HG03558 (cell line): ENCODE measurements at regions not wholly inside any gene's neighbourhood (a gene's known extent, or its start where the extent isn't known, plus 50 kb on each side); places are given as distances from the start of the nearest gene placed in this dataset.
A peak's percentile ranks its signal among the peaks of the same experiment; 100 is the strongest.

Source experiments
- ATAC-seq: cut with Tn5 transposase; IDR thresholded peaks from one replicate; pipeline ENCODE4 v1.9.1; 2021; ENCODE audit warnings: moderate number of reproducible peaks; ENCODE audit not compliant: unreplicated experiment; ENCODE audit errors: extremely low read depth

- no peak for ATAC-seq
Measured at GRCh38 chr11:95299078-95299679, 68.2 kb upstream of the SESN3 start.

- ATAC-seq = no peak
Measured at GRCh38 chr11:95297680-95298452, 66.9 kb upstream of the SESN3 start.

- ATAC-seq = peak; percentile 67
Measured at GRCh38 chr11:95296621-95297025, 65.6 kb upstream of the SESN3 start.

- no peak for ATAC-seq
Measured at GRCh38 chr11:95296165-95296564, 65.2 kb upstream of the SESN3 start.

GRCh38 chr11:95295382-95296149, 64.6 kb upstream of the SESN3 start:
- ATAC-seq = no peak

- ATAC-seq = no peak
Measured at GRCh38 chr11:95294701-95295100, 63.7 kb upstream of the SESN3 start.

GRCh38 chr11:95293116-95293515, 62.1 kb upstream of the SESN3 start:
- ATAC-seq = no peak

- ATAC-seq = no peak
Measured at GRCh38 chr11:95291946-95292345, 60.9 kb upstream of the SESN3 start.

GRCh38 chr11:95289378-95290101, 58.5 kb upstream of the SESN3 start:
- ATAC-seq = no peak

GRCh38 chr11:95284057-95285052, 53.4 kb upstream of the SESN3 start:
- no peak for ATAC-seq

GRCh38 chr11:95283650-95284049, 52.6 kb upstream of the SESN3 start:
- ATAC-seq = no peak

- no peak for ATAC-seq
Measured at GRCh38 chr11:95283146-95283545, 52.1 kb upstream of the SESN3 start.

- no peak for ATAC-seq
Measured at GRCh38 chr11:95282291-95282751, 51.3 kb upstream of the SESN3 start.
